ENCODE measurements at regions not wholly inside any gene's neighbourhood (a gene's known extent, or its start where the extent isn't known, plus 50 kb on each side); places are given as distances from the start of the nearest gene placed in this dataset.

DNA sequence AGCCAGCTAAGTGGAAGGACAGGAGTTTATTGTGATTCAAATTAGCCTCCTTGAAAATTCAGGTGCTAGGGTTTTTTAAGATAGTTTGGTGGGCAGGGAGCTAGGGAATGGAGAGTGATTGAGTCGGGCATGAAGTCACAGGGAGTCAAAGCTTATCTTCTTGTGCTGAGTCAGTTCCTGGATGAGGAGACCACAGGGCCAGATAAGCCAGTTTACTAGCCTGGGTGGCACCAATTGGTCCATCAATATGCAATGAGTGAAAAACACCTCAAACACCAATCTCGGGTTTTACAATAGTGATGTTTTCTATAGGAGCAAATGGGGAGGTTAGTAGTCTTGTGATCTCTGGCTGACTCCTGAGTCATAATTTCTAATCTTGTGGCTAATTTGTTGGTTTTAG, 165.1 kb downstream of the ABCC12 start:
- H3K4me3 ChIP-seq = no peak overlapping the region
- no peaks in the 10 kb centered on the region for H3K36me3 ChIP-seq
- H3K4me1 ChIP-seq = peaks cover 8% of the 10 kb centered on the region
- no peak overlapping the region for H3K9ac ChIP-seq
- no peak overlapping the region for H2AFZ ChIP-seq (replicated peaks)
- H3F3A ChIP-seq (ENCODE audit: low read depth) = peaks cover 2% of the 10 kb centered on the region
- no peak overlapping the region for H3K4me2 ChIP-seq
- H3K9me3 ChIP-seq (ENCODE audit: low read depth) = no peaks in the 10 kb centered on the region
- Mint-ChIP-seq H3K27ac (peak overlapping the region; percentile 40), H3K4me3 (no peak overlapping the region), H3K4me1 (peaks cover 10% of the 10 kb centered on the region), H3K9me3 (peaks cover 18% of the 10 kb centered on the region), H3K27me3 (ENCODE audit: insufficient read depth, low read depth) (peaks cover 2% of the 10 kb centered on the region), H3K36me3 (no peaks in the 10 kb centered on the region)
- H3K79me2 ChIP-seq (ENCODE audit: low read depth) = no peaks in the 10 kb centered on the region
- TF ChIP-seq EZH2 (IDR thresholded peaks at IDR 0.05) (no peak), EZH2phosphoT487 (IDR thresholded peaks at IDR 0.05) (no peak)
- TF ChIP-seq, protein P1, sequence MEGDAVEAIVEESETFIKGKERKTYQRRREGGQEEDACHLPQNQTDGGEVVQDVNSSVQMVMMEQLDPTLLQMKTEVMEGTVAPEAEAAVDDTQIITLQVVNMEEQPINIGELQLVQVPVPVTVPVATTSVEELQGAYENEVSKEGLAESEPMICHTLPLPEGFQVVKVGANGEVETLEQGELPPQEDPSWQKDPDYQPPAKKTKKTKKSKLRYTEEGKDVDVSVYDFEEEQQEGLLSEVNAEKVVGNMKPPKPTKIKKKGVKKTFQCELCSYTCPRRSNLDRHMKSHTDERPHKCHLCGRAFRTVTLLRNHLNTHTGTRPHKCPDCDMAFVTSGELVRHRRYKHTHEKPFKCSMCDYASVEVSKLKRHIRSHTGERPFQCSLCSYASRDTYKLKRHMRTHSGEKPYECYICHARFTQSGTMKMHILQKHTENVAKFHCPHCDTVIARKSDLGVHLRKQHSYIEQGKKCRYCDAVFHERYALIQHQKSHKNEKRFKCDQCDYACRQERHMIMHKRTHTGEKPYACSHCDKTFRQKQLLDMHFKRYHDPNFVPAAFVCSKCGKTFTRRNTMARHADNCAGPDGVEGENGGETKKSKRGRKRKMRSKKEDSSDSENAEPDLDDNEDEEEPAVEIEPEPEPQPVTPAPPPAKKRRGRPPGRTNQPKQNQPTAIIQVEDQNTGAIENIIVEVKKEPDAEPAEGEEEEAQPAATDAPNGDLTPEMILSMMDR (IDR thresholded peaks at IDR 0.05) = no peak
- no peaks in the 10 kb centered on the region for H3K27me3 ChIP-seq
- DNase-seq (ENCODE audit: low spot score) = no peak
- H3K27ac ChIP-seq = no peak overlapping the region
- no peaks in the 10 kb centered on the region for H4K20me1 ChIP-seq (ENCODE audit: low read depth)

DNA sequence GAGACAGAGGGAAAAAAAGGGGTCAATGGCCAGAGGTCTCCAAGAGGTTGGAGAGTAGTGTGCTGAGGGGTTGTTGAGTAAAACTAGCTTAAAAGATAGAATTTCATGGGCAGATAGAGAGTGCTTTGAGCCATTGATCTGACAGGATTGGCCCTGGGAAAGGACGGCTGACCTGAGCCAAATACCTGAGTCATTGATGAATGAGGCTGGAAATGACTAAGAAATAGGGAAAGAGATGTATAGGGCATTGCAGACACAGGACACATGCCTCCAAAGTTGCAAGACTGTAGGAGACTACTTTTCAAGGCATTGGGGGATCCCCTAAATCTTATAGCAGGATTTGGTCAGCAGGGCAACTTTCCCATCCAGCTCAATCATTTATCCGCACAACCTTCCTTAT, 168.7 kb downstream of the ABCC12 start:
- no peak overlapping the region for H3K4me2 ChIP-seq
- H2AFZ ChIP-seq (replicated peaks) = no peak overlapping the region
- no peak overlapping the region for H3K27ac Mint-ChIP-seq
- no peaks in the 10 kb centered on the region for H3K9me3 ChIP-seq (ENCODE audit: low read depth)
- peaks cover 2% of the 10 kb centered on the region for H3K27me3 Mint-ChIP-seq (ENCODE audit: insufficient read depth, low read depth)
- no peaks in the 10 kb centered on the region for H3K79me2 ChIP-seq (ENCODE audit: low read depth)
- H3F3A ChIP-seq (ENCODE audit: low read depth) = peaks cover 7% of the 10 kb centered on the region
- H3K36me3 ChIP-seq = no peaks in the 10 kb centered on the region
- H3K4me3 Mint-ChIP-seq = no peak overlapping the region
- H3K4me1 ChIP-seq = peaks cover 17% of the 10 kb centered on the region
- no peak overlapping the region for H3K27ac ChIP-seq
- H3K4me3 ChIP-seq = no peak overlapping the region
- H4K20me1 ChIP-seq (ENCODE audit: low read depth) = no peaks in the 10 kb centered on the region
- no peaks in the 10 kb centered on the region for H3K36me3 Mint-ChIP-seq
- H3K9ac ChIP-seq = no peak overlapping the region
- H3K27me3 ChIP-seq = no peaks in the 10 kb centered on the region
- no peak for TF ChIP-seq EZH2 (IDR thresholded peaks at IDR 0.05)
- TF ChIP-seq EZH2phosphoT487 (IDR thresholded peaks at IDR 0.05) = no peak
- TF ChIP-seq, protein P1 (IDR thresholded peaks at IDR 0.05) = no peak
- no peak for DNase-seq (ENCODE audit: low spot score)
- peaks cover 15% of the 10 kb centered on the region for H3K9me3 Mint-ChIP-seq
- H3K4me1 Mint-ChIP-seq = peaks cover 23% of the 10 kb centered on the region

DNA sequence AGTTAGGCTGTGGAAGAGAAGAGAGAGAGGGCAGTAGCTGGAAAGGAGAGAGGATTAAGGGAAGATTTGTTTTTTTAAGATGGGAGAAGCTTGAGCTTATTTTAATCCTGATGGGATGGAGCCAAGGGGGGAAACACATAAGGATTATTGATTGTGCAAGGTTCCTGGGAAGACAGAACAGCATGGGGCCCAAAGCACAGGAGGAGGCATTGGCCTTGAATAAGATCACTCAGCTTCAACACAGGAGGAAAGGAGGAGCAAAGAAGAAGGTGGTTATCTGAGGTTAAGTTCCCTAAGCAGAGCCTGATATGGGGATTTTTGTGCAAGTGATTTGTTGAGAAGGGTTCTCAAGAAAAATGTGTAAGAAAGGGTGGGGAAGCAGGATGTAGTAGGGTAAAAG, 169.8 kb downstream of the ABCC12 start:
- H3K9ac ChIP-seq = no peak overlapping the region
- peaks cover 2% of the 10 kb centered on the region for H3K27me3 Mint-ChIP-seq (ENCODE audit: insufficient read depth, low read depth)
- H3K27ac Mint-ChIP-seq = no peak overlapping the region
- no peak overlapping the region for H2AFZ ChIP-seq (replicated peaks)
- no peak for DNase-seq (ENCODE audit: low spot score)
- H3F3A ChIP-seq (ENCODE audit: low read depth) = peaks cover 7% of the 10 kb centered on the region
- H4K20me1 ChIP-seq (ENCODE audit: low read depth) = no peaks in the 10 kb centered on the region
- no peak overlapping the region for H3K4me3 Mint-ChIP-seq
- H3K27me3 ChIP-seq = no peaks in the 10 kb centered on the region
- peaks cover 15% of the 10 kb centered on the region for H3K9me3 Mint-ChIP-seq
- no peaks in the 10 kb centered on the region for H3K9me3 ChIP-seq (ENCODE audit: low read depth)
- peaks cover 21% of the 10 kb centered on the region for H3K4me1 Mint-ChIP-seq
- H3K4me2 ChIP-seq = peak overlapping the region; percentile 19
- no peaks in the 10 kb centered on the region for H3K36me3 ChIP-seq
- H3K27ac ChIP-seq = no peak overlapping the region
- H3K36me3 Mint-ChIP-seq = no peaks in the 10 kb centered on the region
- H3K4me1 ChIP-seq = peaks cover 17% of the 10 kb centered on the region
- TF ChIP-seq EZH2 (IDR thresholded peaks at IDR 0.05) (no peak), EZH2phosphoT487 (IDR thresholded peaks at IDR 0.05) (no peak)
- TF ChIP-seq, protein P1 (IDR thresholded peaks at IDR 0.05) = no peak
- no peak overlapping the region for H3K4me3 ChIP-seq
- H3K79me2 ChIP-seq (ENCODE audit: low read depth) = no peaks in the 10 kb centered on the region
